ENCODE measurements at regions not wholly inside any gene's neighbourhood (a gene's known extent, or its start where the extent isn't known, plus 50 kb on each side); places are given as distances from the start of the nearest gene placed in this dataset.
"Not testable (repeated sequence)": the region's sequence is repeated elsewhere in the genome, so short reads cannot be mapped to it uniquely, and the experiment has no call there.

DNA sequence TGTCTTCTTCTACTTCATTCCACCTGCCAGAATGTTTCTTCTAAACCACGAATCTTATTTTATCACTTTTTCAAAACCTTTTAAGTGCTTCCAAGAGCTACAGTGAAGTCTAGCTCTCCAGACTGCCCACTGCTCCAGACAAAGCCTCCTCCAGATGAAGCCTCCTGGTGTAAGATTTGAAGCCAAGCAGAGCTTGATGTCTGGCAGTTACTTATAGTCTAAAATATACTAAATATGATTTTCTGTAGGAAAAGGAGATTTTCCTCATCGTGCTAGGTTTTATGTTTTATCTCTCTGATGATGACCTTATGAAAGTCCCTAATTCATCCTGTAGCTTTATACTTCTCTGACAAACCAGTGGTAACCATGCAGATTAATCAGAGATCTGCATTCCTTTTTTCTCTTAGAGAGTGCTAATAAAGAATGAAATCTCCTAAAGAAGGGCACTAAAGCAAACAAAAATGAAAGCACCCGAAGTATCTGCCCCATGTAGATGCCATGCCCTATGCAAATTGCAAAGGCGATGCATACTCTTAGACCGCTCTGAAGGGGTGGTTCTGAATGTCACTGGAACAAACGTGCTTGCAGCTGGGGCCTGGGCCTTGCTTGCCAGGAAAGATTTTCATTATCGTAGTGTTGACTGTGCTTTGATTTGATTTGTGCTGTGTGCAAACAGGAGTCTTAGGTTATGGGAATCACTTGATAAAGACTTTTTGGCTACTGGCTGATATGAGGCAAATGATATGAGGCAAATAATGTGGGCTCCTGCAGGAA lies 314.2 kb downstream of the PID1 start:
- DNase-seq (ENCODE audit: low read depth, low spot score): no peak

DNA sequence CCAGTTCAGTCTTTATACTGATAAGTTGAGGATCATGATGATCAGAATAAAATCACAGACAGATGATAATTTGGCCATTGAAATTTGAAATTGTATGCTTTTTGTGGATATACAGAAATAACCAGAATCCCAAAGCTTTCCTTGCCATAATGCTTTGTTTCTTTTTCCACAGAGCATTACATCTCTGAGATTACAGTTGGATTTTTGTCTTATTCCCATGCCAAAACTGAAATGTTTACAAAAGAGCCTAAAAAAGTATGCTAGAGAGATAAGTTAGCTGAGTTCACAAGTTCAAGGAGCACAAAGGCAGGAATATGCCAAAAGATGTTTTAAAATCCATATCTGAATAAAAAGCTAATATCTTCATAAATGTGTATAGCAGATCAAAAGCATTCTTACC lies 321.3 kb downstream of the PID1 start:
- no peak for DNase-seq (ENCODE audit: low read depth, low spot score)

- DNase-seq (ENCODE audit: low read depth, low spot score): no peak
Measured at GRCh38 chr2:228945710-228946109, 325.4 kb downstream of the PID1 start.

DNA sequence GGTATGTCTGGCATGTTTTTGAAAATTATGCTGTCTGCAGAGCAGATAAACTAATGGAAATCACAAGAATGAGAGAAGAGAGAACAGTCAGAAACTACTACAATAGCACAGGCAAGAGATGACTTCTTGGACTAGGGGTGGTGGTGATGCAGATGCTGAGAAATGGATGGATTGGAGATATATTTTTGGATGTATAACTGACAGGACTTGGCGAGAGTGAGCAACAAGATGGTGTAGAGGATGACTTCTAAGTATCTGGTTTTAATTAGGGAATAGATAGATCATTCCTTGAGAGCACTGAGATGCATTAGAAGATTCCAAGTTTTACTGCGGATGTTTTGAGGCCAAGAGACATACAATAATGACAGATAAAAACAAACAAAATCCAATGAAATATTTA lies 328.2 kb downstream of the PID1 start:
- no peak for DNase-seq (ENCODE audit: low read depth, low spot score)

- DNase-seq (ENCODE audit: low read depth, low spot score): no peak
Measured at GRCh38 chr2:228938629-228939028, 332.5 kb downstream of the PID1 start.

DNA sequence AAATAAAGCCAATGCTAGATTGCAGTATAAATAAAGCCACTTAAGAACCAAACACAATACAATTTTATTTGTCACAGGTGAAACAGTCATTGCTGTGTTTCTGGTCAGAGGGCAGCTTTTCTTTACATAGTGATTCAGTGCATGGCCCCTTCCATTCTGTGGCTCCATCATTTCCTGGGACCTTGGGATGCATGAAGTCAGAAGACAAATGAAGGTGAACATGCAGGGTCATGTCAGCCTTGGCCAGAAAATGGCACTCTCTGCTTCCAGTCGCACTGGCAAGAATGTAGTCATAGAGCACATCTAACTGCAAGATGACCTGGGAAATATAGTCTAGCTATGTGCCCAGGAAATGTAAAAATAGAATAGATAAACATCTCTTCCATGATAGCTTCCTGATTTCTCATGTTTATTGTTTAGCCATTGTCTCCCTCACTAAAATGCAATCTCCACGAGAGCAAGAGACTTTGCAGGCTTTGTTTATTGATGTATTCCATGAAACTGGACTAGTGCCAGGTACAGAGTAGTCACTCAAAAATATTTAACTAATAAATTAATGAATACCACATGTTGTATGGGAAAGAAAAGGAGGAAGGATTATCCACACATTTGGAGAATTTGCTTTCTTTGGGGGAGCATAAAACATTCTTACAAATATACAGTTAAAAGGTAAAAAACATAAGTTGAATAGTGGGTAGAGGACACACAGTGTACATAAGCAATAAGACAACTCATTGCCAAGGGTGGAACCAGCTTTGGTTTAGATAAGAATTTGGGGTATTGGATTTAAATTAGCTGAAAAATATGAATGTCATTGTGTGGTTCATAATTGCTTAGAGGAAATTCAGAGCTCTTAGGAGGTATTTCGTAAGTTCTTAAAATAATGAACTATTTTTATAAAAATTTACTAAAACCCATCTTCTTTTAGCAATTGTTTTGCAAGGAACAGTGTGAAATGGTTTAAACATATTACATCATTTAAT lies 343.8 kb downstream of the PID1 start:
- no peak for DNase-seq (ENCODE audit: low read depth, low spot score)

- no peak for DNase-seq (ENCODE audit: low read depth, low spot score)
Measured at GRCh38 chr2:228919808-228920207, 351.3 kb downstream of the PID1 start.

- no peak for DNase-seq (ENCODE audit: low read depth, low spot score)
Measured at GRCh38 chr2:228917220-228917619, 353.9 kb downstream of the PID1 start.

GRCh38 chr2:228916416-228917090 lies 354.5 kb downstream of the PID1 start:
- DNase-seq (ENCODE audit: low read depth, low spot score): no peak

DNA sequence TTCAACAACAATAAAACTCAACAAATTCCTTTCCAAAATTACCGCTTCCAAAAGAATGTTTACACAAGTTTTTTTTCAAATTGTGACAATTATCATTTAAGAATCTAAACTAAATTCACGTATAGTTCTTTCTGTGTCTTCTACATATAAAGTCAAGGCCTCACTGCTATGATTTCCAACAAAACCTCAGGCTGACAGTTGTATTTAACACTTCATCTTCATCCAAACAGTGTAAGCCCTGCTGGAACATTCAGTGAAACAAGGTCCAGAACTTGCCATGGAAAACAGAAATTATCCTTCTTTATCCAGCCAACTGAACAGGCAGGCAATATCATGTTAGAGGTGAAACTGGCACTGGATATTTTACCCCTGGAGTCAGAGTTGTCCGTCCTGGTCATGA lies 357.9 kb downstream of the PID1 start:
- no peak for DNase-seq (ENCODE audit: low read depth, low spot score)

DNA sequence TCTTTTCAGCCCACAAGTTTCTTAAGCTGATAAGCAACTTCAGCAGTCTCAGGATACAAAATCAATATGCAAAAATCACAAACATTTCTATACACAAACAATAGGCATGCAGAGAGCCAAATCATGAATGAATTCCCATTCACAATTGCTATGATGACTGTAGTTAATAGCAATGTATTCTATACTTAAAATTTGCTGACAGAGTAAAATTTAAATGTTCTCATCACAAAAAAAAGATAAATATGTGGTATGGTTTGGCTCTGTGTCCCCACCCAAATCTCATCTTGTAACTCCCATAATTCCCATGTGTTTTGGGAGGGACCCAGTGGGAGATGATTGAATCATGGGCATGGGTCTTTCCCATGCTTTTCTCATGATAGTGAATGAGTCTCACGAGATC lies 360.2 kb downstream of the PID1 start:
- not testable (repeated sequence) for DNase-seq (ENCODE audit: low read depth, low spot score)

DNA sequence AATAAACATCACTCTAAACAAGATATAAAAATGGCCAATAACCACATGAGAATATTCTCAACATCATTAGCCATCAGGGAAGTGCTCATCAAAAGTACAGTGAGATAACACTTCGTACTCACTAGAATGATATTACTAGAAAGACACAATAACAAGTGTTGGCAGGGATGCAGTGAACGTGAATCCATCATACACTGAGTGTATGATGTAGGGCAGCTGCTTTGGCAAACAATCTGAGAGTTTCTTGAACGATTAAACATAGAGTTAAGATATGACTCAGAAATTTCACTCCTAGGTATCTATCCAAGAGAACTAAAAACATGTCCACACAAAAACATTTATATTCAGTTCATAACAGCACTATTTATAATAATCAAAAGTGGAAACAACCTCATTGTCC lies 368.9 kb downstream of the PID1 start:
- DNase-seq (ENCODE audit: low read depth, low spot score): no peak

DNA sequence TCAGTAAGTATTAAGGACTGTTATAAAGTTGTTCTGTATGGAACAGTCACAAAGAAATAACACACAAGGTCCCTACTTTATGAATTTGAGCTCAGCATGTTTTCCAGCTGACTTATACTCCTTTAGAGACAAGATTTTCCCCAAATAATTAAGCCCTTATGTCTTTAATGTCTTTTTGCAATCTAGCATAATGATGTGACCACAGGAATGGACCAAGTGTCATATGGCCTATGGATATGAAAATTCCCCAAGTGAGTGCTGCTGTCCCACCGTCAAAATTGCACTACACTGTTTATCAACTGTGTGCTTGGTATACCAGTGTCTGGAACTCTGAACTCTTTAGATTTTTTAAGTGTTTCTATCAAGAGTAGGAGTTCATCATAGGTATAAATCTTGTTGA lies 369.6 kb downstream of the PID1 start:
- DNase-seq (ENCODE audit: low read depth, low spot score): no peak

DNA sequence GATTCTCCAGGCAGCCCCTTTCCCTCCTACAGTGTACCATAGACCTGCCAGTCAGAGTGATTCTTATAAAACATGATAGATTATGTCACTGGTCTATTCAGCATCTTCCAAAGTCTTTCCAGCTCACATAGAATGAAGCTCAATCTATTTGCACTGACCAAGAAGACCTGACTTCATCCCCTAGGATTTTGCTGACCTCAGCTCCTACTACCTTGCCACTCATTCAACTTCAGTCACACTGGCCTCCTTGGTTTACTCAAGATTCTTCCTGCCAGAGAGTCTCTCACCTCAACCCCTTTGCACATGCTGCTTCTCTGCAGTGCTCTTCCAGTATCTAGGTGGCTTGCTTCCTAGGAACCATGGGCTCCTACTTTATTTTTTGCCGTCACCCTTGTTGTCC lies 392.9 kb downstream of the PID1 start:
- no peak for DNase-seq (ENCODE audit: low read depth, low spot score)

DNA sequence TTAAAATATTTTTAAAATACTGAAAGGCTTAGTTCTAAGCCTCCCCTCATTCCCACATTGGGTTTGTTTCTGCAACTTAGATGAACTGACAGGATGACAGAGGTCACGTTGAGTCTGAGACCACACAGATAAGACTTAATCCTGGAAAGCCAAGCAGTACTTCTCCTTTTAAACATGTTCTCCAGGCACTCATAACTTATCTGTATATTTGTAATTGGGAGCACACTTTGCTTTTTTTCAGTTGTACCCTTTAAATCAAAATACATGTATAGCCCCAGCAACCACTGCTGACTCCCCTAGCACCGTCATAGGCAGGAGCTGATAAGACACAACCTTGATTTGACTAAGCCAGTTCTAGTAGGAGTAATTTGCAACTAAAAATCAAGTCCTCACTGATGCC lies 394.8 kb downstream of the PID1 start:
- no peak for DNase-seq (ENCODE audit: low read depth, low spot score)

- DNase-seq (ENCODE audit: low read depth, low spot score): no peak
Measured at GRCh38 chr2:228875152-228875900, 395.8 kb downstream of the PID1 start.

DNA sequence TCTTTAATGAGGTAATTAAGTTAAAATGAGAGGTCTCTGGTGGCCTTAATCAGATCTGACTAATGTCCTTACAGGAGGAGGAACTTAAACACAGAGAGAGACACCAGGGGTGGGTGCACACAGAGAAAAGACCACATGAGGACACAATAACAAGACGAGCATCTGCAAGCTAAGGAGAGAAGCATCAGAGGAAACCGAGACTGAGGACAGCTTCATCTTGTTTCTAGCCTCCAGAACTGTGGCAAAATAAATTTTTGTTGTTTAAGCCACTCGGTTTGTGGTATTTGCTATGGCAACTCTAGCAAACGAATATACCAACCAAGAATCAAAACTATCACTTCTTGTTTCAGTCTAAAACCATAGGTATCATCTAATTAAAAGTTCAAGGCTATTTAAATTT lies 400.1 kb downstream of the PID1 start:
- DNase-seq (ENCODE audit: low read depth, low spot score): no peak

- DNase-seq (ENCODE audit: low read depth, low spot score): no peak
Measured at GRCh38 chr2:228869636-228870264, 401.3 kb downstream of the PID1 start.

GRCh38 chr2:228867406-228867805 lies 403.7 kb downstream of the PID1 start:
- DNase-seq (ENCODE audit: low read depth, low spot score): no peak

- DNase-seq (ENCODE audit: low read depth, low spot score): no peak
Measured at GRCh38 chr2:228866781-228867180, 404.3 kb downstream of the PID1 start.

GRCh38 chr2:228866044-228866443 lies 405.0 kb downstream of the PID1 start:
- no peak for DNase-seq (ENCODE audit: low read depth, low spot score)

All from ELF-1 (cell line).